CD4-positive, CD25-positive, alpha-beta regulatory T cell (primary cell): ENCODE measurements at regions not wholly inside any gene's neighbourhood (a gene's known extent, or its start where the extent isn't known, plus 50 kb on each side); places are given as distances from the start of the nearest gene placed in this dataset.

Experiments
- ATAC-seq, 2 donors: fragments of 150-1000 bp; cut with Tn5 transposase; one replicate each; pipeline ENCODE4 v1.10.0; 2021; ENCODE audit warnings: low read depth in 2 of 2, moderate number of reproducible peaks in 2 of 2, moderate library complexity in 1 of 2
- DNase-seq, 3 donors: peaks; one replicate each; pipeline versions ENCODE4 v3.0.0 to v3.0.0-alpha.2; 2012 to 2022; ENCODE audit warnings: mixed read lengths in 1 of 3
- H3K27ac ChIP-seq: one replicate; pipeline ENCODE4 v1.7.0; 2013; ENCODE audit warnings: mild to moderate bottlenecking, low read length; ENCODE audit not compliant: insufficient read depth, poor library complexity, severe bottlenecking
- H3K27me3 ChIP-seq: one replicate; pipeline ENCODE4 v1.7.0; 2013; ENCODE audit warnings: low read length; ENCODE audit not compliant: control insufficient read depth, insufficient read depth
- H3K36me3 ChIP-seq: one replicate; pipeline ENCODE4 v1.7.0; 2013; ENCODE audit warnings: mild to moderate bottlenecking, low read length, moderate library complexity; ENCODE audit not compliant: control insufficient read depth, insufficient read depth
- H3K4me1 ChIP-seq: 2 replicates; pipeline ENCODE4 v1.7.0; 2013; ENCODE audit warnings: mild to moderate bottlenecking, low read length; ENCODE audit not compliant: insufficient read depth, control insufficient read depth, poor library complexity, severe bottlenecking
- H3K4me3 ChIP-seq: one replicate; pipeline ENCODE4 v1.7.0; 2013; ENCODE audit warnings: low read depth, mild to moderate bottlenecking, low read length, moderate library complexity
- H3K9me3 ChIP-seq, 2 experiments: 1 replicate in 1 of 2; 2 replicates in 1 of 2; pipeline ENCODE4 v1.7.0; 2013; ENCODE audit warnings: low read length in 2 of 2, mild to moderate bottlenecking in 1 of 2, moderate library complexity in 1 of 2; ENCODE audit not compliant: control insufficient read depth in 2 of 2
- H3K27ac Mint-ChIP-seq, 3 donors: one replicate each; pipeline ENCODE4 v1.8.0; 2020 to 2022; ENCODE audit warnings: mild to moderate bottlenecking in 3 of 3, mixed read lengths in 3 of 3, moderate library complexity in 2 of 3
- H3K27me3 Mint-ChIP-seq: one replicate; pipeline ENCODE4 v1.8.0; 2022; ENCODE audit warnings: mild to moderate bottlenecking, mixed read lengths
- H3K36me3 Mint-ChIP-seq: one replicate; pipeline ENCODE4 v1.8.0; 2020; ENCODE audit warnings: mixed read lengths
- H3K4me1 Mint-ChIP-seq, 4 donors: one replicate each; pipeline ENCODE4 v1.8.0; 2020 to 2022; ENCODE audit warnings: mixed read lengths in 4 of 4, mild to moderate bottlenecking in 1 of 4
- H3K4me3 Mint-ChIP-seq, 4 donors: one replicate each; pipeline ENCODE4 v1.8.0; 2020 to 2022; ENCODE audit warnings: mild to moderate bottlenecking in 4 of 4, mixed read lengths in 4 of 4, moderate library complexity in 3 of 4
- H3K9me3 Mint-ChIP-seq, 7 donors: one replicate each; pipeline ENCODE4 v1.8.0; 2020 to 2022; ENCODE audit warnings: mixed read lengths in 7 of 7, mild to moderate bottlenecking in 3 of 7, moderate library complexity in 2 of 7

GRCh38 chrX:18051690-18052089 is 169.0 kb downstream of the BEND2 start:
- Mint-ChIP-seq H3K9me3 (peaks cover 0 to 2% (median 0%) of the 10 kb centered on the region in 7 donors), H3K4me3 (no peak overlapping the region), H3K4me1 (no peaks in the 10 kb centered on the region), H3K36me3 (no peaks in the 10 kb centered on the region), H3K27me3 (peaks cover 4% of the 10 kb centered on the region), H3K27ac (no peak overlapping the region)
- no peaks in the 10 kb centered on the region for H3K36me3 ChIP-seq
- H3K9me3 ChIP-seq: no peaks in the 10 kb centered on the region
- no peak overlapping the region for H3K4me3 ChIP-seq
- no peak overlapping the region for H3K27ac ChIP-seq
- no peak for DNase-seq
- no peaks in the 10 kb centered on the region for H3K27me3 ChIP-seq
- no peaks in the 10 kb centered on the region for H3K4me1 ChIP-seq
- no peak for ATAC-seq

DNA sequence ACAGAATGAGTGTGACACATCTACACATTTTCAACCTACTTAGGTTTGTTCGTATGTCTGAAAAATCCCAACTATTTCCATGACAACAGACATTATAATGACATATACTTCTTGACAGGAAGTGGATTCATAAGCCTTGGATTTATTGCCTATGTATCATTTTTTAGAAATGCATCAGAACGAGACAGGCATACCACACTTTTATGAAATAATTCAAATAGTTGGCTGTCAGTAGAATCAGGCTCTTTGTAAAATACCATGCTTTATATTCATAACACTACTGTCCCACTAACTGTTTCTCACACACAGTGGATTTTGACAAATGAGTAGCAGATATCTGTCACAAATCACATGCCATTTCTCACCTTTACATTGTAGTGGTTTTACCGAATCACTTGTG is 173.2 kb downstream of the BEND2 start:
- no peak overlapping the region for H3K4me3 Mint-ChIP-seq
- H3K9me3 ChIP-seq: no peaks in the 10 kb centered on the region
- ATAC-seq (no peak), DNase-seq (no peak)
- H3K4me1 ChIP-seq: no peaks in the 10 kb centered on the region
- H3K27ac Mint-ChIP-seq: no peak overlapping the region
- no peaks in the 10 kb centered on the region for H3K4me1 Mint-ChIP-seq
- no peaks in the 10 kb centered on the region for H3K27me3 ChIP-seq
- peaks cover 4% of the 10 kb centered on the region for H3K27me3 Mint-ChIP-seq
- H3K9me3 Mint-ChIP-seq: no peaks in the 10 kb centered on the region
- H3K36me3 ChIP-seq: no peaks in the 10 kb centered on the region
- H3K4me3 ChIP-seq: no peak overlapping the region
- H3K36me3 Mint-ChIP-seq: no peaks in the 10 kb centered on the region
- no peak overlapping the region for H3K27ac ChIP-seq

GRCh38 chrX:18045436-18045835 is 175.2 kb downstream of the BEND2 start:
- Histone ChIP-seq H3K27ac (no peak overlapping the region), H3K9me3 (no peaks in the 10 kb centered on the region), H3K4me1 (no peaks in the 10 kb centered on the region), H3K36me3 (no peaks in the 10 kb centered on the region), H3K27me3 (no peaks in the 10 kb centered on the region), H3K4me3 (no peak overlapping the region)
- no peaks in the 10 kb centered on the region for H3K4me1 Mint-ChIP-seq
- H3K36me3 Mint-ChIP-seq: no peaks in the 10 kb centered on the region
- no peak for ATAC-seq
- H3K4me3 Mint-ChIP-seq: no peak overlapping the region
- H3K27me3 Mint-ChIP-seq: peaks cover under 1% of the 10 kb centered on the region
- DNase-seq: no peak
- H3K9me3 Mint-ChIP-seq: no peaks in the 10 kb centered on the region
- no peak overlapping the region for H3K27ac Mint-ChIP-seq

DNA sequence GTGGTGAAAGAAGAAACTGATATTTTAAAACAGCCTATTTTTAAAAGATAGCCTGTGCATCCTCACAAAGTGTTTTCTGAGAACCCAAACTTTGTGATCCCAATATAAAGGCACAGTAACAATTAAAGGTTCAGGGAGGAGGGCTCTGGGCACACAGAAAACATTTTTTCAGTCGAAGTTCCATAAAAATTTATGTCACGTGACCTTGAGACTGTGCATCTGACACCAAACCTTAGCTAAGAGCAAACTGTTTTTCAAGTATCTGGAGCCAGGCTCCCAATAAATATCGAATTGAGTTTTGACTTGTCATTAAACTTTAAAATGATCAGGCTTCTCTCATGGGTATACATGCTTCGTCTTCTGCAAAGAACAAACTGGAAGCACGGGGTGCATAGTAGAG is 177.9 kb downstream of the BEND2 start:
- H3K27ac Mint-ChIP-seq: no peak overlapping the region
- H3K27me3 ChIP-seq: no peaks in the 10 kb centered on the region
- no peaks in the 10 kb centered on the region for H3K9me3 Mint-ChIP-seq
- H3K9me3 ChIP-seq: no peaks in the 10 kb centered on the region
- no peaks in the 10 kb centered on the region for H3K36me3 Mint-ChIP-seq
- H3K4me3 Mint-ChIP-seq: no peak overlapping the region
- no peaks in the 10 kb centered on the region for H3K4me1 ChIP-seq
- ATAC-seq: no peak
- H3K27me3 Mint-ChIP-seq: no peaks in the 10 kb centered on the region
- no peaks in the 10 kb centered on the region for H3K4me1 Mint-ChIP-seq
- H3K4me3 ChIP-seq: no peak overlapping the region
- H3K27ac ChIP-seq: no peak overlapping the region
- no peak for DNase-seq
- H3K36me3 ChIP-seq: no peaks in the 10 kb centered on the region

DNA sequence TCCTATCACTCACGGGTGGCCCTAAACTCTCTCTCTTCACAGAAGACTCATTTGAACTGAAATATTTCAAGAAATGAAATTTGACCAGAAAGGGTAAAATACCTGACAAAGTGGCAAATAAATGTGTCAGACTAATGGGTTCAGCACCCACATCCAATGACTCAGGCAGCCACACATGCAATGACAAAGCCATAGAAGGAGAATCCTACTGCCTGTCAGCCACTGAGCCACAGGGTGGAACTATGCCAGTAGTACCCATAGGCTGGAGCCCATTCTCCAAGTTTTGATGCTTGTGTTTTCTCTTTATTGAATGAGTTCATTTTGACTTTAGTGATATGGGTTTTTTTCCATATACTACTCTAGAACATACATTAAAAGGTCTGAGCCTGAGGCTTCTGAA is 179.0 kb downstream of the BEND2 start:
- no peaks in the 10 kb centered on the region for H3K9me3 ChIP-seq
- Mint-ChIP-seq H3K27me3 (no peaks in the 10 kb centered on the region), H3K4me1 (no peaks in the 10 kb centered on the region), H3K36me3 (no peaks in the 10 kb centered on the region), H3K27ac (no peak overlapping the region), H3K9me3 (no peaks in the 10 kb centered on the region), H3K4me3 (no peak overlapping the region)
- DNase-seq (no peak), ATAC-seq (no peak)
- H3K4me1 ChIP-seq: no peaks in the 10 kb centered on the region
- H3K4me3 ChIP-seq: no peak overlapping the region
- no peaks in the 10 kb centered on the region for H3K36me3 ChIP-seq
- H3K27ac ChIP-seq: no peak overlapping the region
- H3K27me3 ChIP-seq: no peaks in the 10 kb centered on the region

DNA sequence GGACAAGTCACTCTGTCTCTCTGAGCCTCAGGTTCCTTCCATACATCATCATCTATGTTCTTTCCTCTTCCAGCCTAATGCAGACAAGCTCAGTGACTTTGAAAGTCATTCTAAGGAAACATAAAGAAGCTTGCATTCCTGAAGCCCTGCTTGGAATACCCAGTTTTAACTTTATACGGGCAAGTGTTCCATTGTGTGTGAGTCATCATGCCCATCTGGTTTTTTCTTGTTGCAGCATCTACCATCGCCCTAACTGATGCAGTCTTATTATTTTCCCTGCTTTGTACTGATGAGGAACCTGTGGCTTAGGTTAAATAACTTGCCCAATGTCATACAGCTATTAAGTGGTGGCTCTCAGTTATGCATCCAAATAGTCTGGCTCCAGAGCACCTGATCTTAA is 177.9 kb upstream of the RAI2 start:
- Histone ChIP-seq H3K36me3 (no peaks in the 10 kb centered on the region), H3K27ac (no peak overlapping the region), H3K27me3 (no peaks in the 10 kb centered on the region), H3K4me1 (no peaks in the 10 kb centered on the region), H3K9me3 (no peaks in the 10 kb centered on the region), H3K4me3 (no peak overlapping the region)
- Mint-ChIP-seq H3K27me3 (no peaks in the 10 kb centered on the region), H3K4me3 (no peak overlapping the region), H3K27ac (no peak overlapping the region), H3K9me3 (no peaks in the 10 kb centered on the region), H3K4me1 (no peaks in the 10 kb centered on the region), H3K36me3 (no peaks in the 10 kb centered on the region)
- no peak for DNase-seq
- ATAC-seq: no peak

GRCh38 chrX:18036394-18036793 is 175.3 kb upstream of the RAI2 start:
- Mint-ChIP-seq H3K27ac (no peak overlapping the region), H3K4me1 (no peaks in the 10 kb centered on the region), H3K27me3 (no peaks in the 10 kb centered on the region), H3K36me3 (no peaks in the 10 kb centered on the region), H3K9me3 (no peaks in the 10 kb centered on the region), H3K4me3 (no peak overlapping the region)
- Histone ChIP-seq H3K4me1 (no peaks in the 10 kb centered on the region), H3K27me3 (no peaks in the 10 kb centered on the region), H3K4me3 (no peak overlapping the region), H3K36me3 (no peaks in the 10 kb centered on the region), H3K9me3 (no peaks in the 10 kb centered on the region), H3K27ac (no peak overlapping the region)
- ATAC-seq: no peak
- DNase-seq: no peak

DNA sequence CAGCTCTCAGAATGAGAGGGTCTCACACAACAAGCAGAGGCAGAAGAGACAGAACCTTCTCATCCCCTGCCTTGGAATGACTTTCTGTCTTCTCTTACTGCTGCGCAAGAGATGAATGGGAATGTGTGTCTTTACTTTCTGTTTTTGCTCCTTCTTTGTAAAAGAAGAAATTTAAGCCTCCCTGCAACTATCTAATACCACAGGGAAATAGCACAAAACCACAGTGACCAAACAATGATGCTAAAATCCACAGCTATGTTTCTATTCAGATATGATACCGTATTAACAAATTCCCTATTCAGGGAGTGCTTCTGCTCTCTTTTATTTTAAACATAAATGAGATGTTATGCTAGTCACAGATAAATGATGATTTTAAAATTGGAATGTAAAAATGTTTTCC is 173.8 kb upstream of the RAI2 start:
- no peak overlapping the region for H3K4me3 Mint-ChIP-seq
- Histone ChIP-seq H3K27me3 (no peaks in the 10 kb centered on the region), H3K36me3 (no peaks in the 10 kb centered on the region), H3K27ac (no peak overlapping the region), H3K4me3 (no peak overlapping the region), H3K4me1 (no peaks in the 10 kb centered on the region), H3K9me3 (no peaks in the 10 kb centered on the region)
- DNase-seq (no peak), ATAC-seq (no peak)
- H3K4me1 Mint-ChIP-seq: no peaks in the 10 kb centered on the region
- no peaks in the 10 kb centered on the region for H3K9me3 Mint-ChIP-seq
- H3K36me3 Mint-ChIP-seq: no peaks in the 10 kb centered on the region
- no peak overlapping the region for H3K27ac Mint-ChIP-seq
- H3K27me3 Mint-ChIP-seq: no peaks in the 10 kb centered on the region
